Neural progenitor cell (in vitro differentiated cells): ENCODE measurements at regions not wholly inside any gene's neighbourhood (a gene's known extent, or its start where the extent isn't known, plus 50 kb on each side); places are given as distances from the start of the nearest gene placed in this dataset.

Source experiments
- DNase-seq: peaks from one replicate; pipeline ENCODE4 v3.0.0-alpha.2; 2016; ENCODE audit warnings: low spot score
- H2AFZ ChIP-seq: fragments of 200-600 bp; sonication (generic); replicated peaks from 2 replicates; pipeline ENCODE4 v1.6.1; 2016; ENCODE audit warnings: antibody characterized with exemption
- H3F3A ChIP-seq: fragments of 200-600 bp; sonication (generic); 2 replicates; pipeline ENCODE4 v1.6.1; 2016; ENCODE audit warnings: antibody characterized with exemption, low read depth
- H3K27ac ChIP-seq: fragments of 200-600 bp; sonication (generic); 2 replicates; pipeline ENCODE4 v1.5.1; 2016; ENCODE audit warnings: mild to moderate bottlenecking
- H3K27me3 ChIP-seq: fragments of 200-600 bp; sonication (generic); 2 replicates; pipeline ENCODE4 v1.6.1; 2016; ENCODE audit warnings: mild to moderate bottlenecking, moderate library complexity
- H3K36me3 ChIP-seq: fragments of 200-600 bp; sonication (generic); 2 replicates; pipeline ENCODE4 v1.5.1; 2016
- H3K4me1 ChIP-seq: fragments of 200-600 bp; sonication (generic); 2 replicates; pipeline ENCODE4 v1.6.1; 2016; ENCODE audit warnings: mixed run types
- H3K4me2 ChIP-seq: fragments of 200-600 bp; sonication (generic); 2 replicates; pipeline ENCODE4 v1.6.1; 2016
- H3K4me3 ChIP-seq: fragments of 200-600 bp; sonication (generic); 2 replicates; pipeline ENCODE4 v1.5.1; 2016
- H3K79me2 ChIP-seq: fragments of 200-600 bp; sonication (generic); 2 replicates; pipeline ENCODE4 v1.6.1; 2016; ENCODE audit warnings: low read depth
- H3K9ac ChIP-seq: fragments of 200-600 bp; sonication (generic); 2 replicates; pipeline ENCODE4 v1.6.1; 2016
- H3K9me3 ChIP-seq: fragments of 200-600 bp; sonication (generic); 2 replicates; pipeline ENCODE4 v1.5.1; 2016; ENCODE audit warnings: low read depth
- H4K20me1 ChIP-seq: fragments of 200-600 bp; sonication (generic); 2 replicates; pipeline ENCODE4 v1.6.1; 2016; ENCODE audit warnings: low read depth
- H3K27ac Mint-ChIP-seq: 3 replicates; pipeline ENCODE4 v1.8.0; 2021; ENCODE audit warnings: mixed read lengths
- H3K27me3 Mint-ChIP-seq: 2 replicates; pipeline ENCODE4 v1.8.0; 2022; ENCODE audit warnings: low read depth, mild to moderate bottlenecking, inconsistent platforms, moderate library complexity, mixed read lengths; ENCODE audit not compliant: insufficient read depth
- H3K36me3 Mint-ChIP-seq: 3 replicates; pipeline ENCODE4 v1.8.0; 2021; ENCODE audit warnings: mixed read lengths
- H3K4me1 Mint-ChIP-seq: 3 replicates; pipeline ENCODE4 v1.8.0; 2021; ENCODE audit warnings: mixed read lengths
- H3K4me3 Mint-ChIP-seq: 3 replicates; pipeline ENCODE4 v1.8.0; 2021; ENCODE audit warnings: mild to moderate bottlenecking, moderate library complexity, mixed read lengths
- H3K9me3 Mint-ChIP-seq: 3 replicates; pipeline ENCODE4 v1.8.0; 2020; ENCODE audit warnings: mixed read lengths
- EZH2 ChIP-seq: fragments of 200-600 bp; sonication (generic); IDR thresholded peaks from 2 replicates; pipeline ENCODE4 v1.6.1; 2017; ENCODE audit warnings: antibody characterized with exemption, mild to moderate bottlenecking, moderate library complexity
- EZH2phosphoT487 ChIP-seq: fragments of 200-600 bp; sonication (generic); IDR thresholded peaks from 2 replicates; pipeline ENCODE4 v1.6.1; 2017; ENCODE audit warnings: antibody characterized with exemption
- TF ChIP-seq, protein P1 (sequence below): fragments of 200-600 bp; sonication (generic); IDR thresholded peaks from 2 replicates; pipeline ENCODE4 v1.5.1; 2017; ENCODE audit warnings: antibody characterized with exemption, mild to moderate bottlenecking

DNA sequence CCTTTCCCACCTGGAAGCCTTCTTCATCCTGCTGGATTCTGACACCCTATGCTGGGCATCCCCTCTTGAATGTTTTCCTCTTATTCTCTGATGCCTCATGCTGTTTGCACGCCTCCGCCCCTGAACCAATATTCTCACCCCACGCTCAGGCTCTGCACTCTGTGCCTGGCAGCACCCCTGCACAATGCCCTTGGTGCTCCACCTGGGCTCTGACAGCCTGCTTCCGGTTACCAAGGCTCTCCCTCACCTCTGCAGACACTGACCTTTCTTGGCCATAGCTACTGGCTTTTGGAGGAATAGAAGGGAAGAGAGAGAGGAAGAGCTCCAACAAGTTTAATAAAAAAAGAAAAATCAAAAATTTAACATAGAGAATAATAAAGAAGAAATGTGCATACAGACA lies 108.7 kb upstream of the SHB start:
- Histone ChIP-seq H3K9me3 (no peaks in the 10 kb centered on the region), H3F3A (peaks cover 9% of the 10 kb centered on the region), H3K27me3 (no peaks in the 10 kb centered on the region), H3K27ac (no peak overlapping the region), H3K4me2 (no peak overlapping the region), H3K9ac (no peak overlapping the region), H4K20me1 (no peaks in the 10 kb centered on the region), H3K79me2 (no peaks in the 10 kb centered on the region), H3K36me3 (no peaks in the 10 kb centered on the region), H2AFZ (no peak overlapping the region), H3K4me3 (no peak overlapping the region), H3K4me1 (peaks cover 11% of the 10 kb centered on the region)
- TF ChIP-seq EZH2phosphoT487: no peak
- no peak for TF ChIP-seq EZH2
- TF ChIP-seq, protein P1, sequence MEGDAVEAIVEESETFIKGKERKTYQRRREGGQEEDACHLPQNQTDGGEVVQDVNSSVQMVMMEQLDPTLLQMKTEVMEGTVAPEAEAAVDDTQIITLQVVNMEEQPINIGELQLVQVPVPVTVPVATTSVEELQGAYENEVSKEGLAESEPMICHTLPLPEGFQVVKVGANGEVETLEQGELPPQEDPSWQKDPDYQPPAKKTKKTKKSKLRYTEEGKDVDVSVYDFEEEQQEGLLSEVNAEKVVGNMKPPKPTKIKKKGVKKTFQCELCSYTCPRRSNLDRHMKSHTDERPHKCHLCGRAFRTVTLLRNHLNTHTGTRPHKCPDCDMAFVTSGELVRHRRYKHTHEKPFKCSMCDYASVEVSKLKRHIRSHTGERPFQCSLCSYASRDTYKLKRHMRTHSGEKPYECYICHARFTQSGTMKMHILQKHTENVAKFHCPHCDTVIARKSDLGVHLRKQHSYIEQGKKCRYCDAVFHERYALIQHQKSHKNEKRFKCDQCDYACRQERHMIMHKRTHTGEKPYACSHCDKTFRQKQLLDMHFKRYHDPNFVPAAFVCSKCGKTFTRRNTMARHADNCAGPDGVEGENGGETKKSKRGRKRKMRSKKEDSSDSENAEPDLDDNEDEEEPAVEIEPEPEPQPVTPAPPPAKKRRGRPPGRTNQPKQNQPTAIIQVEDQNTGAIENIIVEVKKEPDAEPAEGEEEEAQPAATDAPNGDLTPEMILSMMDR: no peak
- H3K4me3 Mint-ChIP-seq: no peak overlapping the region
- no peak for DNase-seq
- no peaks in the 10 kb centered on the region for H3K36me3 Mint-ChIP-seq
- H3K4me1 Mint-ChIP-seq: peaks cover 18% of the 10 kb centered on the region
- H3K9me3 Mint-ChIP-seq: peaks cover 3% of the 10 kb centered on the region
- H3K27ac Mint-ChIP-seq: no peak overlapping the region
- H3K27me3 Mint-ChIP-seq: peaks cover 8% of the 10 kb centered on the region

GRCh38 chr9:38176251-38176650 lies 107.2 kb upstream of the SHB start:
- no peak overlapping the region for H3K9ac ChIP-seq
- H3K79me2 ChIP-seq: no peaks in the 10 kb centered on the region
- peaks cover 11% of the 10 kb centered on the region for H3F3A ChIP-seq
- no peak overlapping the region for H2AFZ ChIP-seq
- no peaks in the 10 kb centered on the region for H3K36me3 ChIP-seq
- Mint-ChIP-seq H3K27me3 (peaks cover 2% of the 10 kb centered on the region), H3K9me3 (peaks cover 10% of the 10 kb centered on the region), H3K4me3 (no peak overlapping the region), H3K36me3 (no peaks in the 10 kb centered on the region), H3K4me1 (peaks cover 6% of the 10 kb centered on the region), H3K27ac (no peak overlapping the region)
- no peak overlapping the region for H3K4me2 ChIP-seq
- no peaks in the 10 kb centered on the region for H3K9me3 ChIP-seq
- TF ChIP-seq EZH2phosphoT487 (no peak), EZH2 (no peak)
- TF ChIP-seq, protein P1: no peak
- no peak for DNase-seq
- H3K27me3 ChIP-seq: no peaks in the 10 kb centered on the region
- no peak overlapping the region for H3K4me3 ChIP-seq
- H3K4me1 ChIP-seq: peaks cover 13% of the 10 kb centered on the region
- H4K20me1 ChIP-seq: no peaks in the 10 kb centered on the region
- no peak overlapping the region for H3K27ac ChIP-seq

GRCh38 chr9:38175423-38175822 lies 106.4 kb upstream of the SHB start:
- Histone ChIP-seq H3K27me3 (no peaks in the 10 kb centered on the region), H3K36me3 (no peaks in the 10 kb centered on the region), H3K4me2 (no peak overlapping the region), H3K4me1 (peaks cover 13% of the 10 kb centered on the region), H4K20me1 (no peaks in the 10 kb centered on the region), H2AFZ (no peak overlapping the region), H3K4me3 (no peak overlapping the region), H3F3A (peaks cover 11% of the 10 kb centered on the region), H3K79me2 (no peaks in the 10 kb centered on the region), H3K9ac (no peak overlapping the region), H3K27ac (no peak overlapping the region), H3K9me3 (no peaks in the 10 kb centered on the region)
- TF ChIP-seq, protein P1: no peak
- TF ChIP-seq EZH2 (no peak), EZH2phosphoT487 (no peak)
- H3K9me3 Mint-ChIP-seq: peaks cover 17% of the 10 kb centered on the region
- no peak overlapping the region for H3K27ac Mint-ChIP-seq
- H3K4me1 Mint-ChIP-seq: peaks cover 5% of the 10 kb centered on the region
- peaks cover 2% of the 10 kb centered on the region for H3K27me3 Mint-ChIP-seq
- no peak for DNase-seq
- peaks cover 2% of the 10 kb centered on the region for H3K36me3 Mint-ChIP-seq
- H3K4me3 Mint-ChIP-seq: no peak overlapping the region
